ENCODE measurements at regions not wholly inside any gene's neighbourhood (a gene's known extent, or its start where the extent isn't known, plus 50 kb on each side); places are given as distances from the start of the nearest gene placed in this dataset.
"Not testable (repeated sequence)": the region's sequence is repeated elsewhere in the genome, so short reads cannot be mapped to it uniquely, and the experiment has no call there.

- no peak for DNase-seq (ENCODE audit: low read depth)
Measured at GRCh38 chr2:118611691-118612090, 235.8 kb downstream of the EN1 start.

- no peak for DNase-seq (ENCODE audit: low read depth)
Measured at GRCh38 chr2:118609138-118609537, 238.3 kb downstream of the EN1 start.

GRCh38 chr2:118607641-118608040, 239.8 kb downstream of the EN1 start:
- DNase-seq (ENCODE audit: low read depth) = no peak

GRCh38 chr2:118604811-118605210, 242.6 kb downstream of the EN1 start:
- no peak for DNase-seq (ENCODE audit: low read depth)

DNA sequence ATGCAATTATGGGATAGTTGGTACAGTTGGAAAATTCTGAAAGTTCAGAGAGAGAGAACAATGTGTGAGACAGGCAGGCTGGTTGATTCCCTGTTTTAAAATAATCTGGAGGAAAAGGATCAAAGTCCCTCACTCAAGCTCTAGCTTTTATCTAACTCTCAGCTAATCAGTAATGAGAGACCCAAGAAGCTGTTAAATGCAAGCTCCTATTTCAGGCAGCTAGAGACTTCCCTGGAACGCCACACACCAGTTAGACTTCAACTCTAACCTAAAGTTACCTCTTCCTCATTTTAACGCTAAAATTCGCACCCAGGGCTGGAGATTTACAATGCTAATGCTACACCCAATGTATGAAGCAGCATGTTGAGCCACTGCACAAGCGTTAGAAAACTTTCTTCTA, 243.1 kb downstream of the EN1 start:
- no peak for DNase-seq (ENCODE audit: low read depth)

GRCh38 chr2:118599141-118599540, 248.3 kb downstream of the EN1 start:
- DNase-seq (ENCODE audit: low read depth) = no peak

- DNase-seq (ENCODE audit: low read depth) = no peak
Measured at GRCh38 chr2:118596620-118597019, 250.8 kb downstream of the EN1 start.

DNA sequence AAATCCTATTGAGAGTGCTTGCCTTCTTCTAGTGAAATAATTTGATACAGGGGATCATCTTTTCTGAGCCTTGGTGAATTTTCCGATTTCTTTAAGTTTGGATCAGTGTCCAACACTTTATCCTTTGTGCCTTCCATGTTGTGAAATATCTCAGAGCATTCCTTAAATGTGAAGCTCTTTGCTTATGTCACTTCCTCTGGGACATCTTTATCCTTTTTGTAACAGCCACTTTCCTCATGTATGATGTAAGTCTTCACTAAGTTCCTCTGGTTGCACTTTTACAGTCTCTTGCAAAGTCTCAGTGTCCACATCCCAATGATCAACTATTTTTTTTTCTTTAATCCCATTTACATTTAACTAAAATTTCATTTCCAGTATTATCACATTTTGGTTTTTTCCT, 254.2 kb downstream of the EN1 start:
- DNase-seq (ENCODE audit: low read depth) = no peak

- no peak for DNase-seq (ENCODE audit: low read depth)
Measured at GRCh38 chr2:118591223-118591622, 256.2 kb downstream of the EN1 start.

DNA sequence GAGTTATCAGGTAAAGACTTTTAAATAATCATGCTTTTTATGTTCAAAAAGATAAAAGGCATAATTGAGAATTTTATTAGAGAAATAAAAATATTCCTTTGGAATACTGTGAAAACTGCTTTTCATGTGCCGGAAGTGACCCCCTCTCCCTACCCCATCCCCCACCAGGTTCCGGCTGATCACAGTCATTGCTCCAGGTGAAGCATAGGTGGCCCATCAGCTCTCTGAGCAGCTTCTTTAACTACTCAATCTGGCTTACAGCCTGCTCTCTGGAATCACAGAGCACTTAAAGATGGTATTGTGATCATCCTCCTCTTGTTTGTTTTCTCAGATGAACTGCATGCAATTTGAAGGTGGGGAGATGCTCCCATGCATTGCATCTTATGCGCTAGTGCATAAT, 257.7 kb downstream of the EN1 start:
- no peak for DNase-seq (ENCODE audit: low read depth)

- DNase-seq (ENCODE audit: low read depth) = no peak
Measured at GRCh38 chr2:118588850-118589249, 258.6 kb downstream of the EN1 start.

DNA sequence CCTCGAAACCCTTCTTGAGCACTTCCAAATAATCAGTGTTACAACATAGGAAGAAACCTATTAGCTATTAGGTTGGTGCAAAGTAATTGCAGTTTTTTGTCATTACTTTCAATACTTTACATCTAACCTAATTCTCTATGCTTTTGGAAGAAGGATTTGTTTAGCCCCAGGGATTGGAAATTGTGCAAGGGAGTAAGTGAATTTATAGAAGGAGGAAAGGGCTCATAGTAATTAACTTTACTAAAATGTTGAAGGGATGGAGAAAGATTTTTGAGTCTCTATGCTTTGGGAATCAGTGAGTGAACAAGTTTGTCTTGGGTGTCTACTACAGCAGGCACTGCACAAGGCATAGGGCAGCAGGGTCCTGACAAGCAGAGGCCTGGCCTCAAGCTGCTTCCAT, 261.1 kb downstream of the EN1 start:
- no peak for DNase-seq (ENCODE audit: low read depth)

DNA sequence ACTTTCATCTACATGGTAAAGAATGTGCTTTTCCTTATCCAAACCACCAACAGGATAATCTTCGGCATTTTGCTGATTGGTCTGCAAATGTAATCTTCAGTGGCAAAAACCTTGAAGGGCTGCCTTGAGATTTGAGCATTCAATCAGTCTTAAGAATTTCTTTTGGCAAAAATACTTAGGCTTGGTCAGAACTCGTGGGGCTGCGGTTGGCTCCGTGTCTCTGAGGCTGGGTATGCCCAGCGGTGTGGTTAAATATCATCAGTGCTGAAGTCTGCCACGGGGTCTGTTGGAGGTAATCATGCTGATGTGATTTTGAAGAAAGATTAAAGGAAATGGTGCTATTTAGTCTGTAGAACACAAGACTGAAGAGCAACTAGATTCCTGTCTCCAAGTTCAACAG, 262.6 kb downstream of the EN1 start:
- DNase-seq (ENCODE audit: low read depth) = no peak

DNA sequence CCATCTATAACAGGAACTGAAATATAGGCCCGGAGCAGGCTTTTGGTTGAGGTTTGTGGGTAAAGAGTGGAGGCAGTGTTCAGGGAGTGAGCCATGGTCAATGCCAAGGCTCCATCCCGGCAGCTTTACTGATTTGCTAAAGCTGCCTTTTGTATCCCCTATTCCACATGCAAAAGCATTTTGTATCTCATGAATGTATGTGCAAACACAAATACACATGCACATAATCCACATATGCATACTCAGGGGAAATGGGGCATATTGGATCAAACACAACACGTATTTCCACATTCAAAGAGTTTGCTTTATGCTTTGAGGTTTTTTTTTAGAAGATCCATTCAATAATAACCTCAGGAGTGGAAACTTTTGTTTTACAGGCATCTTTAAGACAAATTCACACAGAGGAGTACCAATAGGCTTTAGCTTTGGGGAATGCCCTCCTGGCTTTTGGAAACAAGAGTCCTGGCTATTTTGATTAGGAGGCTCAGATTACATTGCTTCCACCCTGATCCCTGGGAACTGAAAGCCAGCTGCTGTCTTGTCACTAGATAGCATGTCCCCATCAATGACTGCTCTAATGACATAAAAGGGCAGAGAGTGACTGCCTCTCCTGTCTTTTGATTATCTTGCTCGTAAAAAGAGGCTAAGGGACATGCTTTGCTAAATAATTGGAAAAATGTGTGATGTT, 263.2 kb downstream of the EN1 start:
- no peak for DNase-seq (ENCODE audit: low read depth)

DNA sequence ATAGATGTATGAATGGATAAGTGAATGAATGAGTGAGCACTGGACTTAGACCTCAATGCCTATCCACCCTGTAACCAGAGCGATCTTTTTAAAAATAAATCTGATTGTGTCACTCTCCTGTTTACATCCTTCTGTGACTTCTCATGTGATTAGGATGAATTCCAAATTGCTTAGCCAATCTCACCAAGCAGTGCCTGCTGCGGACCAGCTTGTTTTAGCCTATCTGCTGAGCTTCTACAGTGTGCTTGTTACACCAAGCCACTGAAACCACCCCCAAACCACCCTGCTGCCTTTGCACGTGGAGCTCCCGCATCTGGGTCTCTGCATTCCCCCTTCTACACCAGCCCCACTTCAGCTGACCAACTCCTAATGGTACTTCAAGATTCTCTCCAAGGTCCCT, 265.4 kb downstream of the EN1 start:
- DNase-seq (ENCODE audit: low read depth) = no peak

GRCh38 chr2:118580651-118581050, 266.8 kb downstream of the EN1 start:
- DNase-seq (ENCODE audit: low read depth) = no peak

DNA sequence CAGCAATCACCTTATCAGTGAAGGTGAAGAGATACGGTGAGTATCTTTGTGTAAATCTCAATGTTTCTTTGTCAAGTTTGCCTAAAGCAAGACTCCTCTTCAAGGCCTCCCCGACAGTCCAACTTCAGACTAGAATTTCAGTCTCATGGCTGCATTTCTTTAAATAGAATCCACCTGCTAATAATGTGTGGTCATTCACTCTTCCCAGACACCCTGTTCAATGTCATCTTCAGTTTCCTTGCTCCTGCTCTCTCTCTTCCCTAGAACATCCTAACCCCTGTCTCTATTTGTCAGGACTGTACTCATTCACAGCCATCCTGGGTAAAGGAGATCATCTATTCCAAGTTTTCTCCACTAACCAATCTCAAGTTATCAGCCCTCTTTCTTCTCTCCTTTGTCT, 267.3 kb downstream of the EN1 start:
- DNase-seq (ENCODE audit: low read depth) = no peak

DNA sequence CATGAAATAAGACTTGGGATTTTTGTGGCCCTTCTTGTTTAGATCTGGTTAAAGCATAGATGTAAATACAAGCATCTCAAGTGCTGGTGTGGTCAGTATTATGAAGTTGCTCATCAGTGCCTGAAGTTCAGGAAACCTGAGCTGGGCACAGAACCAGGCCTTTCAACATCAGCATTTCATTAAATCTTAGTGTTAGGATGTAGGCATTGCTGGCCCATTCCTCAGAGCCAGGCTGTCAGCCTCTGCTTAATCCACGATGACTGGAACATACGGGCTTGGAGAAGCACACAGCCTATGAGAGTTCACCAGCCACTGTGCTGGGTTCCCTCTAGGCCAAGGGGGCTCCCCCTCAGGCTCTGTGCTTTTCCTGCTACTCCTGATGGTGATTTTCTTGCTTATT, 270.2 kb downstream of the EN1 start:
- DNase-seq (ENCODE audit: low read depth) = no peak

DNA sequence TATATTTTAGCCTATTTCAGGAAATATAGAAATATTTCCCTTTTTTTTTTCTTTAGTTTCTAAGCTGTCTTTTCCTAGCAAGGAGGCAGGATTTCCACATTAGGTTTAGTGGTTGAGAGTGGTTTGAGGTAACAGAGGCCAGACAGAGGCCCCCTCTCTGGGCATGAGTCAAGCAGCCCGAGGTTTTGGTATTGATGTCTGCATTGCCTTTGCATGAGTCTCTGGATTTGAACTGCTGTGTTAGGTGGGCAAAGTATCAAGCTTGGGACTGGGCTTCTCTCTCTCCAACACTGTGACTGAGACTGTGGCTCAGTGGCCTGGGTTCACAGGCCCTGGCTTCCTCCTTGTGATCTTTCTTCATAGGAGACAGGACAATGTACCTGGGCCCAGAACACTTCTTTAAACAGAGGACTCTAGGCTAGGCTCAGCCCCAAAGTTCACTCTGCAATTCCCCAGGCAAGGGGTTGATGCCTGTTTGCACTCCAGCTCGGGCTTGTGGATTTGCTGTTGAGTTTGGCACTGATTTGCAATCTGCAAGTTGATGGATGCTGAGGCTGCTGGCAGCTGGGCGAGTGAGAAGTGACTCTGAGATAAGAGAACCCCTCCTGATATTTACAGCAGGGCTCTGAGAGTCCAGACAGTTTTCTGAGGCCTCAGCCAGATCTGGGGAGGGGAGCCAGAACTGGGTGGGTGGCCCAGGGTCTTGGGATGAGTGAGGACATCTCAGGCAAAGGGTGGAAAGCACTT, 271.2 kb downstream of the EN1 start:
- DNase-seq (ENCODE audit: low read depth) = no peak

DNA sequence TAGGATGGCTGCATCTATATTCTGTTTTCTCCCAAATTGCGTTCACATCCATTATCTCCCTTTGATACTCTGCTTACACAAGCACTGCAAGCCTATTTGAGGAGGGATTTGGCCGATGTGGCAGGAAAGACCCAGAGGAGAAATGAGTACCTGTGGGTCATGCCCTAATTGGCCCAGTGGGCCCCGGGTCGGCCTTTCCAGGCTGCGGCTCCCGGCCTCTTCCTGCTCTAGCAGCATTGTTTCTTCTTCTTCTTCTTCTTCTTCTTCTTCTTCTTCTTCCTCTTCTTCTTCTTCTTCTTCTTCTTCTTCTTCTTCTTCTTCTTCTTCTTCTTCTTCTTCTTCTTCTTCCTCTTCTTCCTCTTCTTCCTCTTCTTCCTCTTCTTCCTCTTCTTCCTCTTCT, 275.1 kb downstream of the EN1 start:
- not testable (repeated sequence) for DNase-seq (ENCODE audit: low read depth)

- DNase-seq (ENCODE audit: low read depth) = no peak
Measured at GRCh38 chr2:118569876-118570535, 277.4 kb downstream of the EN1 start.

DNA sequence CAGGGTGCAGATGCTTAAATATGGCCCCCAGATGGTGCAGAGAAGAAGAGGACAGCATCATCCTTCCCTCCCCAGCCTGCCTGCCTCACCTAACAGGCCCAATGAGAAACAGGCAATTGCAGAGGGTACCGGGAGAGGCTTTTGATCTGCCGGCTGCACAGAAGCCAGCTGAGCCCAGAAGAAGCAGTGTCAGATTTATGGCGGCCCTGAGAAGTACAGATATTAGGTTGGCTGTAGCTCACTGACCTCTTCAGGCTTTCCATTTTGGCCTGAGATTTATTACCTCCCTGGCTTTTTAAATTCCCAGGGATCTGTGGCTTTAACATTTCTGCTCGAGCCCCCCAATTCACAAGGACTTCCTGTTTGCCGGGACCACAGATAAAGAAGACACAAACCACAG, 278.7 kb downstream of the EN1 start:
- DNase-seq (ENCODE audit: low read depth) = no peak

- DNase-seq (ENCODE audit: low read depth) = no peak
Measured at GRCh38 chr2:118565786-118566540, 281.5 kb downstream of the EN1 start.
